Loucy (cell line): ENCODE measurements at regions not wholly inside any gene's neighbourhood (a gene's known extent, or its start where the extent isn't known, plus 50 kb on each side); places are given as distances from the start of the nearest gene placed in this dataset.

Experiments used
- H2AFZ ChIP-seq: fragments of 200-600 bp; sonication (generic); 2 replicates; pipeline ENCODE4 v1.6.0; 2016; ENCODE audit warnings: antibody characterized with exemption, mild to moderate bottlenecking, low read length, moderate library complexity
- H3F3A ChIP-seq: fragments of 200-600 bp; 2 replicates; pipeline ENCODE4 v1.6.0; 2016; ENCODE audit warnings: antibody characterized with exemption, low read depth, mild to moderate bottlenecking
- H3K27me3 ChIP-seq: fragments of 200-600 bp; sonication (generic); 2 replicates; pipeline ENCODE4 v1.6.1; 2014; ENCODE audit warnings: low read length, mild to moderate bottlenecking; ENCODE audit not compliant: insufficient read depth, poor library complexity, severe bottlenecking
- H3K36me3 ChIP-seq: fragments of 200-600 bp; sonication (generic); 2 replicates; pipeline ENCODE4 v1.6.1; 2016; ENCODE audit warnings: low read length; ENCODE audit not compliant: insufficient read depth
- H3K4me1 ChIP-seq: fragments of 200-600 bp; sonication (generic); 2 replicates; pipeline ENCODE4 v1.5.1; 2014; ENCODE audit warnings: low read length, mild to moderate bottlenecking; ENCODE audit not compliant: insufficient read depth, poor library complexity, severe bottlenecking
- H3K4me2 ChIP-seq: fragments of 200-600 bp; sonication (generic); 2 replicates; pipeline ENCODE4 v1.6.0; 2014; ENCODE audit warnings: antibody characterized with exemption, low read length, low read depth, mild to moderate bottlenecking; ENCODE audit not compliant: poor library complexity, severe bottlenecking
- H3K4me3 ChIP-seq: fragments of 200-600 bp; sonication (generic); 2 replicates; pipeline ENCODE4 v1.5.1; 2014; ENCODE audit warnings: low read length, mild to moderate bottlenecking, mixed read lengths; ENCODE audit not compliant: poor library complexity, severe bottlenecking
- H3K79me2 ChIP-seq: fragments of 200-600 bp; sonication (generic); 2 replicates; pipeline ENCODE4 v1.6.1; 2014; ENCODE audit warnings: low read length; ENCODE audit not compliant: insufficient read depth
- H3K9ac ChIP-seq: fragments of 200-600 bp; sonication (generic); 2 replicates; pipeline ENCODE4 v1.6.0; 2014; ENCODE audit warnings: mild to moderate bottlenecking, low read depth, low read length, moderate library complexity; ENCODE audit not compliant: poor library complexity, severe bottlenecking
- H3K9me2 ChIP-seq: fragments of 200-600 bp; sonication (generic); replicated peaks from 2 replicates; pipeline ENCODE4 v1.6.1; 2016; ENCODE audit warnings: low read depth, low read length, mixed read lengths
- H3K9me3 ChIP-seq: fragments of 200-600 bp; sonication (generic); 2 replicates; pipeline ENCODE4 v1.6.1; 2014; ENCODE audit warnings: mild to moderate bottlenecking, antibody characterized with exemption, low read length, low read depth; ENCODE audit not compliant: insufficient read depth
- H4K20me1 ChIP-seq: fragments of 200-600 bp; sonication (generic); 2 replicates; pipeline ENCODE4 v1.6.0; 2014; ENCODE audit warnings: antibody characterized with exemption, low read length, mild to moderate bottlenecking; ENCODE audit not compliant: insufficient read depth, poor library complexity, severe bottlenecking
- CTCF ChIP-seq: fragments of 200-600 bp; sonication (generic); conservative IDR thresholded peaks from 2 replicates; pipeline ENCODE4 v1.5.1; 2014; ENCODE audit warnings: mild to moderate bottlenecking, antibody characterized with exemption, low read length
- EZH2phosphoT487 ChIP-seq: fragments of 200-600 bp; IDR thresholded peaks from 2 replicates; pipeline ENCODE4 v1.6.1; 2018; ENCODE audit warnings: antibody characterized with exemption, mild to moderate bottlenecking, moderate library complexity, borderline replicate concordance

- TF ChIP-seq EZH2phosphoT487 (no peak), CTCF (no peak)
- H3K4me1 ChIP-seq: no peaks in the 10 kb centered on the region
- H4K20me1 ChIP-seq: no peaks in the 10 kb centered on the region
- H3K4me3 ChIP-seq: no peak overlapping the region
- no peaks in the 10 kb centered on the region for H3K9me3 ChIP-seq
- no peaks in the 10 kb centered on the region for H3K79me2 ChIP-seq
- H2AFZ ChIP-seq: no peak overlapping the region
- no peaks in the 10 kb centered on the region for H3K9me2 ChIP-seq
- no peaks in the 10 kb centered on the region for H3K36me3 ChIP-seq
- H3K27me3 ChIP-seq: no peaks in the 10 kb centered on the region
- H3K9ac ChIP-seq: no peak overlapping the region
- no peak overlapping the region for H3K4me2 ChIP-seq
- no peaks in the 10 kb centered on the region for H3F3A ChIP-seq
Measured at GRCh38 chr11:114890038-114890437, 211.7 kb downstream of the NXPE2 start.

- TF ChIP-seq EZH2phosphoT487 (no peak), CTCF (no peak)
- no peak overlapping the region for H3K9ac ChIP-seq
- H3K27me3 ChIP-seq: no peaks in the 10 kb centered on the region
Measured at GRCh38 chr11:114891911-114892310, 213.6 kb downstream of the NXPE2 start.

GRCh38 chr11:114892381-114893197 lies 214.3 kb downstream of the NXPE2 start:
- Histone ChIP-seq H3F3A (no peaks in the 10 kb centered on the region), H2AFZ (no peak overlapping the region), H3K4me1 (no peaks in the 10 kb centered on the region), H3K9ac (no peak overlapping the region), H3K4me2 (no peak overlapping the region), H3K4me3 (no peak overlapping the region), H3K27me3 (no peaks in the 10 kb centered on the region), H3K9me2 (no peaks in the 10 kb centered on the region), H4K20me1 (no peaks in the 10 kb centered on the region), H3K79me2 (no peaks in the 10 kb centered on the region), H3K36me3 (no peaks in the 10 kb centered on the region), H3K9me3 (no peaks in the 10 kb centered on the region)
- TF ChIP-seq CTCF (peak; percentile 83), EZH2phosphoT487 (no peak)

More at GRCh38 chr11:114891911-114892310, 213.6 kb downstream of the NXPE2 start:
- no peaks in the 10 kb centered on the region for H3K79me2 ChIP-seq
- no peak overlapping the region for H2AFZ ChIP-seq
- H4K20me1 ChIP-seq: no peaks in the 10 kb centered on the region
- H3K9me3 ChIP-seq: no peaks in the 10 kb centered on the region
- H3F3A ChIP-seq: no peaks in the 10 kb centered on the region
- no peak overlapping the region for H3K4me2 ChIP-seq
- no peak overlapping the region for H3K4me3 ChIP-seq
- no peaks in the 10 kb centered on the region for H3K4me1 ChIP-seq
- H3K36me3 ChIP-seq: no peaks in the 10 kb centered on the region
- H3K9me2 ChIP-seq: no peaks in the 10 kb centered on the region
